GM21367 (cell line): ENCODE measurements at regions not wholly inside any gene's neighbourhood (a gene's known extent, or its start where the extent isn't known, plus 50 kb on each side); places are given as distances from the start of the nearest gene placed in this dataset.
"Not testable (repeated sequence)": the region's sequence is repeated elsewhere in the genome, so short reads cannot be mapped to it uniquely, and the experiment has no call there.

Source experiments
- ATAC-seq: cut with Tn5 transposase; IDR thresholded peaks from one replicate; pipeline ENCODE4 v1.9.1; 2021; ENCODE audit not compliant: unreplicated experiment

DNA sequence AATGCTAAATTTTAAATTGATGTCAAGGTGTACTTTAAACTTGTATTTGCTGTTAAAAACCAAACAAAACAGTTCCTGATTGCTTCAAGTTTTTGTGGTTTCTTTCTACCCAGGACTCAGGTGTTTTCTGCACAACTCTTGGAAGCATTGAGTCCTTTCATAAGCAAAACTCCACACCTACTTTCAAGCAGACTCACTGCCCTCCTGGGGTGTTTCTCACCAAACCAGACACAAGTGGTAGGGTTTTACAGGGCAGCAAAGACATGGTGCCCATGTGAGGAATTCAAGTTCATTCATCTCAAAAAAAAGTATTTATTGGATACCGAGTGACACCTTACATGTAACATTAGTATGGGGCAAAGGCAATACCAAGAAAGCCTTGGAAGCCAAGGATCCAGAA is 146.7 kb upstream of the BNIP2 start:
- ATAC-seq = no peak

DNA sequence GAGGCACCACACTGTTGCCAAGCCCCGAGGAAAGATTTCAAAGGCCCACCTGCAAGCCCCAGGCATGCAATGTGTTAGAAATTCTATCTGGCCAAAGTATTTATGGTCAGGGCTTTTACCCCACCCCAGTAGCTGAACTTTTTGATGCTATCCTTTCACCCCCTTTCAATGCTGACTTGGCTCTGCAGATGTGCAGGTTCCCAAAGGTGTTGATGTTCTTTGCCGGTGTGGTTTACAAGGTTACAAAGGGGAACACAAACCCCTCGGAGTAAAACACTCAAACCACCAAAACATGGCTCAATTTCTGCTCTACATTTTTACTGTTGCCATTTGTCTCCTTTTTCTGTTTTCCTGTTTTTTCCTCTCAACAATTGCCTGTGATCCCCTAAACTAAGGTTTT is 145.4 kb upstream of the BNIP2 start:
- ATAC-seq = no peak

DNA sequence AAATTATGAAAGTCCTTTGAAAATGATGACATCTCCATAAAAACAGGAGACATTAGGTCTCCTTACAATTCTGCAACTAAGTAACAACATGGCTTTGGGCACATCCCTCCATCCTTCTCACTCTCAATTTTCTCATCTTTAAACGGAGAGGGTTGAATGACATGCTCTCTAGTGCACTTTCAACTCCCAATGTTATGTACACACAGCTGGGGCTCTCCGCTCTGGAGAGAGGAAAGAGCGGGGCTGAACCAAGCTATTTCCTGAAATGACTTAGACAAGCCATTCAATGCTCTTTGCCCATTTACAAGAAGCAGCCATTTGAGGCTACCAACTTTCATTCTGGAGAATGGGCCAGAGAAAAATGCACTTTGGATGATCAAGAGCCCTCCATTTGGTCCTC is 144.2 kb upstream of the BNIP2 start:
- no peak for ATAC-seq

GRCh38 chr15:59830873-59831272 is 141.8 kb upstream of the BNIP2 start:
- no peak for ATAC-seq

DNA sequence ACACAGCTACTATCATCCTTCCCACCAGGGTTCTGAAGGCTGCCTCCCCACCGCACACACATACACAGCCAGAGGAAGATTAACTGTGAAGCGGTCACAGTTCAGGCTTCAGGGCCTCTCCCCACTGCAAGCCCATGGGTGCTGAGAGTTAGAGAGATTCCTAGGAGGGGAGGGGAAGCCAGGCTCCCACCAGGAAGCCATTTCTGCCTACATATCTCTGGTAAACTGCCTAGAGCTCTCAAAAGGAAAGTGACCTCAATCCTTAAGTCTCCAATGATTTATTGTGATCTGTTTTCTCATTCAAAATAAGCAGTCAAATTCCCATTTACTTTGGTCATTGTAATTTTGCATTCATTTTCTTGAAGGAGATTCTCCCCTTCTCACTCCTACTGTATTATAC is 141.0 kb upstream of the BNIP2 start:
- no peak for ATAC-seq

GRCh38 chr15:59828861-59829260 is 139.7 kb upstream of the BNIP2 start:
- ATAC-seq = no peak

GRCh38 chr15:59828263-59828662 is 139.1 kb upstream of the BNIP2 start:
- no peak for ATAC-seq

DNA sequence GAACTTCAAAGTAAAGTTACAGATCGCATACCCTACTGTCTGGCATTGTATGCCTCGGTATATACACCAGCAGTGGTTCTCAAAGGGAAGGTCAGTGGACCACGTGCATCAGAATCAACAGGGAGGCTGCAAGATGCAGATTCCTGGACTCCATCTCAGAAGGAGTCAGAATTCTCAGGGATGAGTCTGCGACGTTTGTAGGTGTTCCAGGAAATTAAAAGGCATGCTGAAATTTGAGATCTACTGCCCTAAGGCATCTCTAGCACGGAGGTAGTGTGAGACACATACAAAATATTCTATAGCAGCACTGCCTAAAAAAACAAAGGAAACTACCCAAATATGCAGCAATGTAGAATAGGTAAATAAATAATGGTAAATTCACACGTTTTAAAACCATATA is 136.8 kb upstream of the BNIP2 start:
- ATAC-seq = no peak

DNA sequence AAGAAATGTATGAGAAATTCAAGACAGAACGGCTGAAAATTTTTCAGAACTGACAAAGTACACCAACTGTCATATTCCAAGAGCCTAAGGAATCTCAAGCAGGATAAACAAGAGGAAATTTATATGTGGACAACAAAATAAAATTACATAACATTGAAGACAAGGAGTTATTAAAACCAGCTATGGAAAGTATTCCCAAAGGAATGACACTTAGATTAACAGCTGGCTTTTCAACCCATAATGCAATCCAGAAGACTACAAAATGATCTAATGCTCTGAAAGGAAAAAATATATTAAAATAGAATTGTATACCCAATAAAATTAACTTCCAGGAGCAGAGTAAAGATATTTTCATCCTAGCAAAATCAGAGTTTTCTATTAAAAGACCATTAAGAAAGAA is 132.2 kb upstream of the BNIP2 start:
- no peak for ATAC-seq

DNA sequence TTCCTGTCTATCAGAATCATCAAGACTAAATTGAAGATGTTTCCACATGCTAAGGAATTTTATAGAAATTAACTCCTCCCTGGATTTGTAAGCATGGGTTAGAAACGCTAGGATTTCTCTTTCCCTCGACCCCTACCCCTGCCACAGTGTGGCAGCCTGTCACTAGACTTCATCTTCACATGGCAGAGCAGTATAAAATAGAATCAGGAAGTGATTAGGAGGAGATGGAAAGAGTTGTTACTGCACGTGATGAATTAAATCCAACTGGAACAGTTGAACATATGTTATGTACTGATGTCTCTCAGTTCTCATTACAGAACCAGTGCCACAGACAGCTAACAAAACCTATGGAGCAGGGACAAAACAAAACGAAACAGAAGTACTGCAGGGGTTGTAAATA is 130.0 kb upstream of the BNIP2 start:
- ATAC-seq = no peak

DNA sequence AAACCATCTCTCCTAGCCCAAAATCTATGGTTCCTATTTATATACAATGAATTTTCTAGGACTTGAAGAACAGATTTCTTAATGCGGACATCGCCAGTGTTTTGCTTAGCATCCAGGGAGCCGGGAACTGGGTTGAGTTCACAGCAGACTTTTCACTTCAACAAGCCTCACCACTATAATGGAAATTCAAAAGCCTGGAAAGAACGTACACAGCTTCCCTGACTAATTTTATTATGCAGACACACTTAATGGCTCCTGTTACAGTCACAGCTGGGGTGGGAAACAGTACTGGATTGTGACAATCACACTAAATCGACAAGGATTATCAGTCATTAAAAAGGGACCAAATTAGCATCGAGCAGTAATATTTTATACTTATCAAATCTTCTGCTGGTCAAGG is 129.2 kb upstream of the BNIP2 start:
- ATAC-seq = no peak

GRCh38 chr15:59817834-59818233 is 128.7 kb upstream of the BNIP2 start:
- no peak for ATAC-seq

GRCh38 chr15:59817053-59817452 is 127.9 kb upstream of the BNIP2 start:
- no peak for ATAC-seq

GRCh38 chr15:59814409-59814808 is 125.3 kb upstream of the BNIP2 start:
- ATAC-seq = no peak

DNA sequence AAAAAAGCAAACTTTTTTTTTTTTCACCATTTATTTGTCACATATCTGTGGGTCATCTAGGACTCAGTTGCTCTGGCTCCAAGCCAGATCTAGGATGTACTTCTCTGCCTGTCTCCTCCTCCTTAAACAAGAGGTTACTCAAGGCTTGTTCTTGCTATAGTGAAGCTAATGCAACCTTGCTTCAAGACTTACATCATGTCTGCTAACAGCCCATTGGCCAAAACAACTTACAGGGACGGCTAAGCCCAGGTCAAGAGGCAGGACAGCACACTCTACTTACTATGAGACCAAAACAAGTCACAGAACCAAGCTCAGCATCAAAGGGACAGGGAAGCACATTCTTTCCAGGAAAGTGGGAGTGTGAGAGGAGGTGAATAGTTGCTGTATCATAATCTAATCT is 123.8 kb upstream of the BNIP2 start:
- ATAC-seq = no peak

DNA sequence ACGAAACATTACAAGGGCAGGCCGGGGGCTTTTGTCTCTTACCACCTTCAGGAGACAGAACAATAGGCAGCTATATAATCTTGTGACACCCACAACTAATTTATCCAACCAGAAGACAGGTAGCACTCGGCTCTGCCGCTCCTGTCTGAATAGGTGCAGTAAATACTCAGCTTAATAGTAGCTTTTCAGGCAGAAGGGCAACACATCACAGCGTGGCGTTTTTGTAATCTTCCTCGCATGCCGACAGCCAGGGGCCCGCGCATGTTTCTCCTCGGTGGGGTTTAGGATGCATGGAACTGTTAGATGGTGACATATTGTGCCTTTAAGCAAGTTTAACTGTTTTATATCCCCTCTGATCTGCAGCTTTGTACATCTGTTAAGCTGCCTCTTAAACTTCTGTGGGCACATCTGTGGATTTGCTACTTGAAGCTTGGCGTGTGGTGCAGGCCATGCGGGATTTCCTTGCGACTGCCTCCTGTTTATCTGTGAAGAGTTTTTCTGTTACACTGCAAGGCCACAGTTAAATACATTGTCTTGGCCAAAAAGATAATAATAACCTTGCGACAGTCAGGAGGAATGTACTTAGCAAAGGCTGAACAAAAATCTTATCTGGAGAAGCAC is 123.2 kb upstream of the BNIP2 start:
- no peak for ATAC-seq

DNA sequence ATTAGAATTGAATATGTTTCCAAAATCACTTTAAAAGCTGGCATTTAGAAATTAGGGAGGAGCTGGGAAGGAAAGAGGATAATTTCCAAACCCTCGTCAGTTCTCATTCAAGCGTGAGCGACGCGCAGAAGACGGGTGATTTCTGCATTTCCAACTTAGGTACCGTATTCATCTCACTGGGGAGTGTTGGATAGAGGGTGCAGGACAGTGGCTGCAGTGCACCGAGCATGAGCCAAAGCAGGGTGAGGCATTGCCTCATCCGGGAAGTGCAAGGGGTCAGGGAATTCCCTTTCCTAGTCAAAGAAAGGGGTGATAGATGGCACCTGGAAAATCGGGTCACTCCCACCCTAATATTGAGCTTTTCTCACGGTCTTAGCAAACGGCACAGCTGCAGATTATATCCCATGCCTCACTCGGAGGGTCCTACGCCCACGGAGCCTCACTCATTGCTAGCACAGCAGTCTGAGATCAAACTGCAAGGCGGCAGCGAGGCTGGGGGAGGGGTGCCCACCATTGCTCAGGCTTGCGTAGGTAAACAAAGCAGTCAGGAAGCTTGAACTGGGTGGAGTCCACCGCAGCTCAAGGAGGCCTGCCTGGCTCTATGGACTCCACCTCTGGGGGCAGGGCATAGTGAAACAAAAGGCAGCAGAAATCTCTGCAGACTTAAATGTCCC is 114.3 kb upstream of the BNIP2 start:
- ATAC-seq = not testable (repeated sequence)

DNA sequence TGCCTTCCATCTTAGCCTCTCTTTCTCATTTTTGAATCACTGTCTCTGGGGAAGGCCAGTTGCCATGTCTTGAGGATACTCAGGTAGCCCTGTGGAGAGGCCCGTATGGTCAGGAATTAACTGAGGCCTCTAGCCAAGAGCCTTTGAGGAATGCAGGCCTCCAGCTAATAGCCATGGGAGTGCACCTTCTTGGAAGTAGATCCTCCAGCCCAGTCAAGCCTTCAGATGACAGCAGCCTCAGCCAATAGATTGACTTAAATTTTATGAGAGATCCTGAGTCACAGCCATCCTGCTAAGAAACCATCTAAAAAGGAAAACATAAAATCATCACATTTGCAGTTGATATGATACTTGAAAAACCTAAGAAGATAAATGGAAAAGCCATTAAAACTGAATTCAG is 112.5 kb upstream of the BNIP2 start:
- no peak for ATAC-seq

DNA sequence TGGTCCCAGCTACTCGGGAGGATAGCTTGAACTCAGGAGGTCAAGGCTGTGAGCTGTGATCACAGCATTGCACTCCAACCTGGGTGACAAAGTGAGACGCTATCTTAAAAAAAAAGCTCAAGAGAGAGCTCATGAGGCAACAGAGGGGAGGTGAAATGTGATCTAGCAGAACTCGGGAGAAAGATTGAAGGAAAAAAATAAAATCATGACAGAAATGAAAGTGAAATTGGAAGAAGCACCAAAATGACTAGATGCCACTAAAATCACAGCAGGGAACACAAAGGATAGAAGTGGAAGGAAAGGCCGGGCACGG is 109.4 kb upstream of the BNIP2 start:
- no peak for ATAC-seq

DNA sequence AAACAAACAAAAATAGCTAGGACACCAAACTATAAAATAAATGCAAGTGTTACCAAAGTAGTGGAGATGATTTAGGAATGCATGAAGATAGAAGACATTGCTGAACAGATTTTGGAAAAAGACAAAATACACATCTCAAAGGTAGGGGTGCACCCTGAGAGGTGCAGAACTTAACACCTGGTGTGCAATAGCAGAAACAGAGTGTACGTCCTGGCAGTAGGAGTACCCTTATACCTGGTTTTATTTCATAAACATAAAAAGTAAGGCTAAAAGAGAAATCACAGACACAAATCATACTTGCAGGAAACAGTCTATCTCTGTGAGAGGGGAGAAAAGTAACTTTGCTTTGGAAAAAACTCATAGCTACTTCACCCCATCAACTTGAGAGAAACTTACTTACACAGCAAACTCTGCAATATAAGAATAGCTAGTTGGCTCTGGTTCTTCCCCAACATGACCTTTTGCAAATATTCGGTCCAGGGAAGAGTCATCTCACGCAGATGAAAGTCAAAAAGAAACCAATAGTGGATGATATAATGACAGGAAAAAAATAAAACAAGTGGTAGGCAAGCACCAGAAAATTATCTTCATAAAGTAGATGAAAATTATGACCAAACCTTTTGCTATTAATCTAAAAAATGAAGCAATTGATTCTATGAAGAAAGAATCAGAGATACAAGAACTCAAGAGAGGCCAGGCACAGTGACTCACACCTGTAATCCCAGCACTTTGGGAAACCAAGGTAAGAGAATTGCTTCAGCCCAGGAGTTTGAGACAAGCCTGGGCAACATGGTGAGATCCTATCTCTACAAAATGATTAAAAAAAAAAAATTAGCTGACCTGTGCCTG is 108.9 kb upstream of the BNIP2 start:
- no peak for ATAC-seq

GRCh38 chr15:59794229-59794886 is 105.2 kb upstream of the BNIP2 start:
- ATAC-seq = no peak

DNA sequence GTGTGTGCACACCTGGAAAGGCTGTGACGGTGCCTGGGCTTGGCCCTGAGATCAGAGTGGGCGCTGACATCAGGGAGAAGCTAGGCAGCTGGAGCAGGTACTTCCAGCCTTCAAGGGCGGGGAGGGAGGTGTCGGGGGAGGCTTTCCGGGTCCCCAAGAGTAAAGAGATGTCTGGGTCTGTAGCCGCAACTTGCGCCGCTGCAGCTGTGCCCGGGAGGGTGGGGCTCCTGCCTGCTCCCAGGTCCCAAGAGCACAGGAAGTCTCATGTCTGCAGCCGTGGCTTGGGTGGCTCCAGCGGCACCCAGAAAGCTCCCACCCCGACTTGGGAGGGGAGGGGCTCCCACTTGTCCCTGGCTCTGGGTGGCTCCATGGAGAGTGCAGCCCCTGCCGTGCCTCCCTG is 103.2 kb upstream of the BNIP2 start:
- ATAC-seq = no peak
